LoVo (cell line): ENCODE measurements at regions not wholly inside any gene's neighbourhood (a gene's known extent, or its start where the extent isn't known, plus 50 kb on each side); places are given as distances from the start of the nearest gene placed in this dataset.
A peak's percentile ranks its signal among the peaks of the same experiment; 100 is the strongest.

Experiments
- DNase-seq: peaks from one replicate; pipeline ENCODE4 v3.0.0-alpha.2; 2016; ENCODE audit warnings: low spot score

DNA sequence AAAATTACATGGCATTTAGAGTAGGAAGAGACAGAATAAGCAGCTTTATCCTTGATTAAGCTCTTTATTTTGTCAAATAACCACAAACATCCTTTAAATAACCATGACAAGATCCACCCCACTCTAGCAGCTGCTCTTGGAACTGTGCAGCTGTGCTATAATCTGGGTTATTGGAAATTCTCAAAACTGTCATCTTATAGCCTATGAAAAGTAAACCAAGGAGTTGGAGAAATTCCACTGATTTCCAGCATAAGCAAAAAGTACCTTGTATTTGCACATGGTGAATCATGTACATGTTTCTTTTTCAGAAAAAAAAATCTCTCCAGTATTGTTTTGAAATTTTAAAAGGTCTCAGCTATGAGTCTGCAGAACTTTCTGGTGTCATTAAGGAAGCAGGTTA is 88.8 kb upstream of the ABI3BP start:
- no peak for DNase-seq

- no peak for DNase-seq
Measured at GRCh38 chr3:101081446-101081845, 88.2 kb upstream of the ABI3BP start.

GRCh38 chr3:101077361-101078011 is 84.3 kb upstream of the ABI3BP start:
- DNase-seq = no peak

- no peak for DNase-seq
Measured at GRCh38 chr3:101074518-101074917, 81.3 kb upstream of the ABI3BP start.

GRCh38 chr3:101072300-101072699 is 79.1 kb upstream of the ABI3BP start:
- DNase-seq = peak; percentile 37

GRCh38 chr3:101070799-101071121 is 77.5 kb upstream of the ABI3BP start:
- no peak for DNase-seq

- no peak for DNase-seq
Measured at GRCh38 chr3:101069901-101070798, 76.9 kb upstream of the ABI3BP start.

DNA sequence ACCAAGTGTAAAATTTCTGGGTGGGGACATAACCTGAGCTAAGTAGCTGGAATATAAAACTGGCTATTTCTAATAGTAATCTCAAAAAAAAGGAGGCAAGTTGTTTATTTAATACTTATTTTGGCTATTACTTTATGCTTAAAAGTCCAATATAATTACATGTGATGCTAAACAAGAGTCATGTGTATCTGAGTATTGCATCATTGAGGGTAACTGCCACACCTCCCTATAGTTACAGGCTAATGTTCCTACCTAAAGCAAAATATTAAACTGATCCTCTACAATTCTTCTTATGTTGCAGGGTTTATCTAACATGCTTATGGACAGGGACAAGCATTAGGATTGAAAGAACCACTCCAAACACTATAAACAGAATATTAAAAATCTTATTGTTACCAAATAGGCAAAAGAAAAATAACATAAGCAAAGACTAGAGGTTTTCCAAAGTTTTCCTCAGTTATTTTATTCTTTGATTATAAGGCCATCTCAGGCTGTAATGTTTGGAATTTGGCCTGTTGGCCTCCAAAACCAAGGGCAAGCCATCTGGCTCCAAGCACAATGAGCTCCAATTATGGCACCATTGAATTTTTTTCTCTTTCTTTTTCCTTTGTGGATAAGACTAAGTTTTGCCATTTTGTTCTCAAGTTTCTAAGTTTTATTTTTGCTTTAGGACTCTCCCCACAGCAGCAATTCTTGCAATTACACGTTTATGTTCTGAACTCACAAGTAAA is 75.8 kb upstream of the ABI3BP start:
- DNase-seq = no peak

GRCh38 chr3:101066711-101067129 is 73.5 kb upstream of the ABI3BP start:
- no peak for DNase-seq

DNA sequence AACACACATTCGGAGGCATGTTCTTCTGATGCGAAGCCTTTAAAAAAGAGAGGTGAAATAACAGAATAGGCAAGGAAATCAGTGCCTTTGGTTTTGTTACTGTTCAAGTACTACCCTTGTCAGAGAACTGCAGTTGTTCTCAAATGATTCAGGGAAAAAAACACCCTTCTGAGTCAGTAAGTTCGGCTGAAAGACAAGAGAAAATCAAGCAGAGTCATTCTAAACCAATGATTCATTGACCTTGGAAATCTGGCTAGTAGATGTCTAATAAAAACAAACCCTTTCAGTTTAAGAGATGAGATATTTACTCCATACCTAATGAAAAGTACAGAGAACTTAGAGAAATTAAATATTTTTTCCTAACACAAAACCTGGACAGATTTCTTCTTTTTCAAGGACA is 72.7 kb upstream of the ABI3BP start:
- peak; percentile 9 for DNase-seq

GRCh38 chr3:101063401-101063800 is 70.2 kb upstream of the ABI3BP start:
- DNase-seq = no peak

DNA sequence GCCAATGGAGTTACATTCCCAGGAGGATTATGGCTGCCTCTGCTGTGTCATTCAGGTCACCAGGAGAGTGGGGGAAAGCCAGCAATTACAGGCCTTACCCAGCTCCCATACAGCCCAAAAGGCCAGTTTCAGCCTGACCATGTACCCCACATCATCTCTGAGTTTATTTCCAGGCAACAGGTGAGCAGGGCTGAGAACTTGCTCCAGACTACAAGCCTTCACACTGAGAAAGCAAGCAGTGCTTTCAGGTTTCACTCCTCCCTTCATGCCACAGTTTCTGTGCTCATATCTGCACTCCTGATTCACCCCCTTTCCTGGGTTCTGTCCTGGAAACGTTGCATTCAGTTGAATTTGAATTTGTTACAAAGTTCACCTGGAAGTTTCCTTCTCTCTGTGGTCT is 68.1 kb upstream of the ABI3BP start:
- no peak for DNase-seq

DNA sequence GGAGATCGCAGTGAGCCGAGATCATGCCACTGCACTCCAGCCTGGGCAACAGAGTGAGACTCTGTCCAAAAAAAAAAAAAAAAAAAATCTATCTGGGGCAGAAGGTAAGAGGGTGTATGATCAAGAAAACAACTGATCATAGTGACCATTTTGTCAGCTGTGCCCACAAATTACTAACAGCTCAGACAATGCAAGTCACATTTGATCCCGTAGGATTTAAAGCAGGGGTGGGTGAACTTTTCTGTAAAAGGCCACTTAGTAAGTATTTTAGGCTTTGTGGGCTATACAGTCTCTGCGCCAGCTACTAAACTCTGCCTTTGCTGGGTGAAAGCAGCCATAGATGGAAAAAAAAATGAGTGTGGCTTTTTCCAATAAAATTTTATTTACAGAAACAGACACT is 57.6 kb upstream of the ABI3BP start:
- no peak for DNase-seq

- no peak for DNase-seq
Measured at GRCh38 chr3:101050046-101050445, 56.8 kb upstream of the ABI3BP start.

DNA sequence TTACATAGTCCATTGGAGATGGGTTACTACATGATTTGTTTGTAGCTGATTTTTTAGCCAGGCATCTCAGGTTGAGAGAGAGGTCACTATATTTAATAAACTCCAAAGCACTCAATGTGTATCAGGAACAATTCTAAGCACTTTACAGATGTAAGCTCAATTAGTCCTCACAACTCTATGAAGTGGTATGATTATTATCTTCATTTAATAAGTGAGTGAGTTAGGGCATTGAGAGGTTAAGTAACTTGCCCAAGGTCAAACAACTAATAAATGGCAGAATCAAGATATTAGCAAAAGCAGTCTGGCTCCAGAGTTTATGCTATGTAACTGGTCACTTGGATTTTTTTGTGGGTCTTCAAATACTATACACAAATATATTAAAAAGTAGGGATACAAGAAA is 56.3 kb upstream of the ABI3BP start:
- no peak for DNase-seq

DNA sequence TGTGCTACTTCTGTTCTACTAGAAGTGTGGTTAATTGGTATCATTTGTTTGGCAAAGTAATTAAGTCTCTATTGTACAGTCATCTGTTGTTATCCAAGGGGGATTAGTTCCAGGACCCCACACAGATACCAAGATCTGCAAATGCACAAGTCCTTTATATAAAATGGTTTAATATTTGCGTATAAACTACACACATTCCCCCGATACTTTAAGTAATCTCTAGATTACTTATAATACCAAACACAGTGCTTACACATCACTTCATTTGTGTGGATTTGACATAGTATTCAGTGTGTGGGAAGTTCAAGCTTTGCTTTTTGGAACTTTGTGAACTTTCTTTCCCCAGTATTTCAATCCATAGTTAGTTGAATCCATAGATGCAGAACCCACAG is 50.5 kb upstream of the ABI3BP start:
- no peak for DNase-seq

- no peak for DNase-seq
Measured at GRCh38 chr3:101042996-101043686, 49.9 kb upstream of the ABI3BP start.
